Prostate gland (tissue), 2 donors: ENCODE measurements at regions not wholly inside any gene's neighbourhood (a gene's known extent, or its start where the extent isn't known, plus 50 kb on each side); places are given as distances from the start of the nearest gene placed in this dataset.
"Not testable (repeated sequence)": the region's sequence is repeated elsewhere in the genome, so short reads cannot be mapped to it uniquely, and the experiment has no call there.

Source experiments
- DNase-seq: peaks from one replicate; pipeline ENCODE4 v3.0.0-alpha.2; 2019; ENCODE audit warnings: low spot score
- H3K27ac ChIP-seq, 2 donors: fragments of 200-600 bp; sonication (generic); 2 replicates each; pipeline ENCODE4 v1.5.1; 2017 to 2019
- H3K27me3 ChIP-seq: fragments of 200-600 bp; sonication (generic); replicated peaks from 2 replicates; pipeline ENCODE4 v1.5.1; 2019; ENCODE audit not compliant: insufficient read depth
- H3K36me3 ChIP-seq, 2 donors: fragments of 200-600 bp; sonication (generic); 1 replicate in 1 of 2; 2 replicates in 1 of 2; pipeline versions ENCODE4 v1.5.1 to v1.8.1; 2017 to 2019
- H3K4me1 ChIP-seq: fragments of 200-600 bp; sonication (generic); replicated peaks from 2 replicates; pipeline ENCODE4 v1.5.1; 2019
- H3K4me3 ChIP-seq, 2 donors: fragments of 200-600 bp; sonication (generic); 2 replicates each; pipeline ENCODE4 v1.5.1; 2017 to 2019
- H3K9me3 ChIP-seq: fragments of 200-600 bp; sonication (generic); 2 replicates; pipeline ENCODE4 v1.5.1; 2017
- POLR2A ChIP-seq: fragments of 450-650 bp; IDR thresholded peaks from one replicate; pipeline ENCODE4 v1.6.1; 2016; ENCODE audit warnings: antibody characterized with exemption, mild to moderate bottlenecking
- POLR2AphosphoS5 ChIP-seq: sonication (generic); formaldehyde crosslinking; IDR thresholded peaks from one replicate; pipeline ENCODE4 v1.6.1; 2017; ENCODE audit warnings: antibody characterized with exemption
- WGBS: methylation state at CpG from one replicate; pipeline ENCODE4 v1.1.5; 2018; 5-methylcytosine and 5-hydroxymethylcytosine counted together
- intact Hi-C: fragments of 100-400 bp; cut with DNase I; formaldehyde crosslinking; loops from one replicate; pipeline ENCODE4 v1.14.2; 2022
- TF ChIP-seq, protein P1 (sequence below), 4 experiments: fragments of 200-600 bp in 2 of 4; fragments of 450-650 bp in 2 of 4; sonication (generic) in 2 of 4; IDR thresholded peaks; 1 replicate in 3 of 4; 2 replicates in 1 of 4; pipeline ENCODE4 v1.5.1; 2016 to 2019; ENCODE audit warnings: antibody characterized with exemption in 4 of 4, mild to moderate bottlenecking in 2 of 4, moderate library complexity in 2 of 4

GRCh38 chr4:27407616-27408015, 547.0 kb downstream of the STIM2 start:
- no peaks in the 10 kb centered on the region for H3K27me3 ChIP-seq
- no peak for DNase-seq
- no peaks in the 10 kb centered on the region for H3K9me3 ChIP-seq
- H3K4me1 ChIP-seq: no peaks in the 10 kb centered on the region
- H3K4me3 ChIP-seq: no peak overlapping the region
- no peaks in the 10 kb centered on the region for H3K36me3 ChIP-seq
- H3K27ac ChIP-seq: no peak overlapping the region
- TF ChIP-seq, protein P1, sequence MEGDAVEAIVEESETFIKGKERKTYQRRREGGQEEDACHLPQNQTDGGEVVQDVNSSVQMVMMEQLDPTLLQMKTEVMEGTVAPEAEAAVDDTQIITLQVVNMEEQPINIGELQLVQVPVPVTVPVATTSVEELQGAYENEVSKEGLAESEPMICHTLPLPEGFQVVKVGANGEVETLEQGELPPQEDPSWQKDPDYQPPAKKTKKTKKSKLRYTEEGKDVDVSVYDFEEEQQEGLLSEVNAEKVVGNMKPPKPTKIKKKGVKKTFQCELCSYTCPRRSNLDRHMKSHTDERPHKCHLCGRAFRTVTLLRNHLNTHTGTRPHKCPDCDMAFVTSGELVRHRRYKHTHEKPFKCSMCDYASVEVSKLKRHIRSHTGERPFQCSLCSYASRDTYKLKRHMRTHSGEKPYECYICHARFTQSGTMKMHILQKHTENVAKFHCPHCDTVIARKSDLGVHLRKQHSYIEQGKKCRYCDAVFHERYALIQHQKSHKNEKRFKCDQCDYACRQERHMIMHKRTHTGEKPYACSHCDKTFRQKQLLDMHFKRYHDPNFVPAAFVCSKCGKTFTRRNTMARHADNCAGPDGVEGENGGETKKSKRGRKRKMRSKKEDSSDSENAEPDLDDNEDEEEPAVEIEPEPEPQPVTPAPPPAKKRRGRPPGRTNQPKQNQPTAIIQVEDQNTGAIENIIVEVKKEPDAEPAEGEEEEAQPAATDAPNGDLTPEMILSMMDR (IDR thresholded peaks at IDR 0.05): no peak
- TF ChIP-seq POLR2AphosphoS5 (no peak), POLR2A (no peak)
- WGBS: 93% methylated on average over 1 of the region's 1 CpG
- intact Hi-C loops: no loop called here

- H3K4me3 ChIP-seq: no peak overlapping the region
- TF ChIP-seq POLR2AphosphoS5: no peak
- TF ChIP-seq, protein P1 (IDR thresholded peaks at IDR 0.05): no peak
- TF ChIP-seq POLR2A: no peak
- H3K36me3 ChIP-seq: no peaks in the 10 kb centered on the region
- WGBS: 92% methylated on average over 1 of the region's 1 CpG
- H3K9me3 ChIP-seq: no peaks in the 10 kb centered on the region
- no peak for DNase-seq
- intact Hi-C loops: no loop called here
- no peaks in the 10 kb centered on the region for H3K27me3 ChIP-seq
- no peak overlapping the region for H3K27ac ChIP-seq
- no peaks in the 10 kb centered on the region for H3K4me1 ChIP-seq
These were observed 552.0 kb downstream of the STIM2 start for GRCh38 chr4:27412613-27413012.

- TF ChIP-seq POLR2AphosphoS5 (peak; percentile 18), POLR2A (no peak)
- Histone ChIP-seq H3K36me3 (no peaks in the 10 kb centered on the region), H3K27ac (no peak overlapping the region), H3K4me1 (no peaks in the 10 kb centered on the region), H3K9me3 (no peaks in the 10 kb centered on the region), H3K4me3 (no peak overlapping the region), H3K27me3 (no peaks in the 10 kb centered on the region)
- WGBS: 19% methylated on average over 3 of the region's 3 CpGs
- no peak for DNase-seq
- intact Hi-C loops: no loop called here
These were observed 554.5 kb downstream of the STIM2 start for GRCh38 chr4:27414887-27415731.

GRCh38 chr4:27428661-27429060, 568.0 kb downstream of the STIM2 start:
- Histone ChIP-seq H3K4me1 (no peaks in the 10 kb centered on the region), H3K36me3 (no peaks in the 10 kb centered on the region), H3K27ac (no peak overlapping the region), H3K9me3 (no peaks in the 10 kb centered on the region), H3K4me3 (no peak overlapping the region), H3K27me3 (no peaks in the 10 kb centered on the region)
- 71% methylated on average over 1 of the region's 1 CpG for WGBS
- TF ChIP-seq POLR2A: no peak
- TF ChIP-seq POLR2AphosphoS5: no peak
- TF ChIP-seq, protein P1 (IDR thresholded peaks at IDR 0.05): no peak
- no peak for DNase-seq
- intact Hi-C loops: no loop called here

- Histone ChIP-seq H3K9me3 (no peaks in the 10 kb centered on the region), H3K27me3 (no peaks in the 10 kb centered on the region), H3K4me1 (no peaks in the 10 kb centered on the region), H3K4me3 (no peak overlapping the region), H3K36me3 (no peaks in the 10 kb centered on the region), H3K27ac (no peak overlapping the region)
- intact Hi-C loops: no loop called here
- WGBS: 71% methylated on average over 5 of the region's 5 CpGs
- TF ChIP-seq POLR2A: no peak
- no peak for TF ChIP-seq POLR2AphosphoS5
- no peak for DNase-seq
These were observed 568.8 kb downstream of the STIM2 start for GRCh38 chr4:27429364-27429871.

DNA sequence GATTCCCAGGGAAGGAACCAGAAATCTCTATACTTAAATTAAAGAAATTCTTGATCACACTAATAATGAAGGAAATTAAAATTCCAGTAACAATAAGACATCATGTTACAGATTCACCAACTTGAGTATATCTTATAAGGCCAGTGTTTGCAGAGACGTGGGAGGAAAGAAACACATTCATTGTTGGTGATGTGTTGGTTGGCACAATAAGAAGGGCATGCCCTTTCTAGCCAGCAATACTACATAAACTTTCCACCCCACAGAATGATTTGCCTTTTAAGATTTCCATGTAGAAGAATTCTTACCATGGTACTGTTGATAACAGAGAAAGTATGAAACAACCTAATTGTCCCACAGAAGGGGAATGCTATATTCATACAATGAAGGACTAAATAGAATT, 581.5 kb downstream of the STIM2 start:
- H3K4me1 ChIP-seq: no peaks in the 10 kb centered on the region
- no peak for DNase-seq
- H3K27ac ChIP-seq: no peak overlapping the region
- no peaks in the 10 kb centered on the region for H3K9me3 ChIP-seq
- no peak overlapping the region for H3K4me3 ChIP-seq
- H3K27me3 ChIP-seq: no peaks in the 10 kb centered on the region
- intact Hi-C loops: no loop called here
- WGBS: 29% methylated on average over 1 of the region's 1 CpG
- TF ChIP-seq, protein P1 (IDR thresholded peaks at IDR 0.05): no peak
- TF ChIP-seq POLR2AphosphoS5 (no peak), POLR2A (no peak)
- H3K36me3 ChIP-seq: no peaks in the 10 kb centered on the region

- intact Hi-C loops, H3K27me3 ChIP-seq, H3K27ac ChIP-seq, H3K36me3 ChIP-seq, H3K4me1 ChIP-seq, DNase-seq, H3K9me3 ChIP-seq, H3K4me3 ChIP-seq: not testable (repeated sequence)
- WGBS: 86% methylated on average over 4 of the region's 4 CpGs
These were observed 582.0 kb downstream of the STIM2 start for GRCh38 chr4:27442661-27443060.
